ENCODE measurements at regions not wholly inside any gene's neighbourhood (a gene's known extent, or its start where the extent isn't known, plus 50 kb on each side); places are given as distances from the start of the nearest gene placed in this dataset.

DNA sequence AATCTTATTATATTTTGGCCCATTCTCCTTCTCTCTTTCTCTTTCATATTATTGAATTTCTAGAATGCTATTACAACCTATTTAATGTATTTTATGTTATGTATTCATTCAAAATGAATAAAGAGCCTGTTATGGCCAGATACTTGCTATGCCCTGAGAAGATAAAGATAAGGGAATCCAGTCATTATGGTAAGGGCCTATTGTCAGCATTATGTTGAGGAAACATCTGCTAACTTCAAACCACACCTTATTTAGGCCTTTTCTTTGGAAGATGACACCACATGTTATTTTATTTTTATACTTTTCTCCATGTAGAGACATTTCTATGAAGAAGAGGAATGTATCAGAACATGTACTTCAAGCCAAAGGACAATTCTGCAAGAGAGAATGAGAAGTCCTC is 60.5 kb upstream of the MPP7 start:
- TF ChIP-seq RFX5 (IDR thresholded peaks at IDR 0.05; ENCODE audit: low read depth, low read length), result no peak
- TF ChIP-seq CHD1 (IDR thresholded peaks at IDR 0.05; ENCODE audit: low read depth, low read length), result no peak
- no peak for TF ChIP-seq RCOR1 (IDR thresholded peaks at IDR 0.05; ENCODE audit: insufficient replicate concordance, low read length)
- no peak for TF ChIP-seq MAZ (IDR thresholded peaks at IDR 0.05; ENCODE audit: borderline replicate concordance, low read depth, low read length)
- TF ChIP-seq MAFK (IDR thresholded peaks at IDR 0.05; ENCODE audit: low read depth, low read length), result no peak
- no peak for TF ChIP-seq NFE2L2 (IDR thresholded peaks at IDR 0.05; ENCODE audit: low read depth, low read length)
- no peak for TF ChIP-seq RAD21 (IDR thresholded peaks at IDR 0.05; ENCODE audit: low read length)
- TF ChIP-seq, protein P1, sequence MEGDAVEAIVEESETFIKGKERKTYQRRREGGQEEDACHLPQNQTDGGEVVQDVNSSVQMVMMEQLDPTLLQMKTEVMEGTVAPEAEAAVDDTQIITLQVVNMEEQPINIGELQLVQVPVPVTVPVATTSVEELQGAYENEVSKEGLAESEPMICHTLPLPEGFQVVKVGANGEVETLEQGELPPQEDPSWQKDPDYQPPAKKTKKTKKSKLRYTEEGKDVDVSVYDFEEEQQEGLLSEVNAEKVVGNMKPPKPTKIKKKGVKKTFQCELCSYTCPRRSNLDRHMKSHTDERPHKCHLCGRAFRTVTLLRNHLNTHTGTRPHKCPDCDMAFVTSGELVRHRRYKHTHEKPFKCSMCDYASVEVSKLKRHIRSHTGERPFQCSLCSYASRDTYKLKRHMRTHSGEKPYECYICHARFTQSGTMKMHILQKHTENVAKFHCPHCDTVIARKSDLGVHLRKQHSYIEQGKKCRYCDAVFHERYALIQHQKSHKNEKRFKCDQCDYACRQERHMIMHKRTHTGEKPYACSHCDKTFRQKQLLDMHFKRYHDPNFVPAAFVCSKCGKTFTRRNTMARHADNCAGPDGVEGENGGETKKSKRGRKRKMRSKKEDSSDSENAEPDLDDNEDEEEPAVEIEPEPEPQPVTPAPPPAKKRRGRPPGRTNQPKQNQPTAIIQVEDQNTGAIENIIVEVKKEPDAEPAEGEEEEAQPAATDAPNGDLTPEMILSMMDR (conservative IDR thresholded peaks at IDR 0.05; ENCODE audit: low read depth, low read length), result no peak
- CTCF ChIA-PET, result no interaction called here
- BruUV-seq (replicated peaks), result no TSS peak

More for the DNA sequence above, 60.5 kb upstream of the MPP7 start:
- POLR2A ChIA-PET (ENCODE audit: unreplicated experiment), result no interaction called here
- Histone ChIP-seq H2AK5ac (ENCODE audit: low read depth, low read length) (no peak overlapping the region), H4K20me1 (ENCODE audit: insufficient read depth, low read length) (no peaks in the 10 kb centered on the region), H3K4me2 (ENCODE audit: low read depth, low read length) (no peak overlapping the region), H3K79me1 (ENCODE audit: low read depth in 1 of 2, low read length in 2 of 2) (no peaks in the 10 kb centered on the region), H3K9me1 (ENCODE audit: insufficient read depth, low read length) (no peaks in the 10 kb centered on the region), H2BK120ac (ENCODE audit: low read depth, low read length) (no peak overlapping the region), H2AK9ac (replicated peaks; ENCODE audit: low read depth, low read length, poor library complexity) (no peak overlapping the region), H3K36me3 (ENCODE audit: control insufficient read depth, insufficient read depth, low read length) (no peaks in the 10 kb centered on the region), H2BK20ac (ENCODE audit: low read depth, low read length) (no peak overlapping the region), H3K56ac (ENCODE audit: extremely low read depth, insufficient read depth, low read length) (no peak overlapping the region), H2AFZ (replicated peaks; ENCODE audit: low read length, poor library complexity) (no peak overlapping the region), H4K5ac (ENCODE audit: low read depth, low read length) (no peak overlapping the region), H3K14ac (replicated peaks; ENCODE audit: low read depth, low read length) (no peak overlapping the region), H3K9me3 (ENCODE audit: control insufficient read depth, insufficient read depth, low read length) (no peaks in the 10 kb centered on the region), H3K23ac (ENCODE audit: low read depth, low read length) (no peak overlapping the region), H3K4ac (ENCODE audit: low read depth, low read length) (no peak overlapping the region), H3K27ac (ENCODE audit: insufficient read depth, low read length) (no peak overlapping the region), H3K4me1 (ENCODE audit: control insufficient read depth, insufficient read depth, low read length) (no peaks in the 10 kb centered on the region), H3K4me3 (ENCODE audit: insufficient read depth, low read depth, low read length) (no peak overlapping the region), H3K18ac (ENCODE audit: low read depth, low read length) (no peak overlapping the region), H2BK5ac (ENCODE audit: low read depth, low read length, poor library complexity, severe bottlenecking) (no peak overlapping the region), H4K91ac (ENCODE audit: insufficient read depth, low read depth, low read length) (no peak overlapping the region), H3K9ac (ENCODE audit: low read depth, low read length) (no peak overlapping the region), H4K8ac (ENCODE audit: low read depth in 2 of 2, low read length in 2 of 2) (no peak overlapping the region), H3K27me3 (ENCODE audit: control insufficient read depth, insufficient read depth, low read length) (peaks cover 17% of the 10 kb centered on the region), H2BK15ac (ENCODE audit: low read depth, low read length) (no peak overlapping the region)
- in situ Hi-C loops (cut with MboI; ENCODE audit: low sequenced_read_pairs), result no loop called here
- ATAC-seq (ENCODE audit: low read depth), result no peak
- intact Hi-C loops (cut with micrococcal nuclease), result no loop called here
- dilution Hi-C loops (cut with HindIII; ENCODE audit: low sequenced_read_pairs, unreplicated experiment), result no loop called here
- no peak for DNase-seq

Measured in IMR-90 (cell line).